Esophagus squamous epithelium (tissue), 4 donors: ENCODE measurements at regions not wholly inside any gene's neighbourhood (a gene's known extent, or its start where the extent isn't known, plus 50 kb on each side); places are given as distances from the start of the nearest gene placed in this dataset.

Source experiments
- POLR2A ChIP-seq, 4 donors: fragments of 450-650 bp; IDR thresholded peaks; one replicate each; pipeline ENCODE4 v1.6.1; 2017; ENCODE audit warnings: antibody characterized with exemption in 4 of 4, mild to moderate bottlenecking in 4 of 4, moderate library complexity in 3 of 4
- TF ChIP-seq, protein P1 (sequence below), 6 experiments: fragments of 450-650 bp in 4 of 6; fragments of 200-600 bp in 2 of 6; sonication (generic) in 2 of 6; IDR thresholded peaks; one replicate each; pipeline ENCODE4 v1.5.1; 2016 to 2019; ENCODE audit warnings: antibody characterized with exemption in 6 of 6, mild to moderate bottlenecking in 4 of 6, moderate library complexity in 4 of 6

GRCh38 chr6:93962566-93962965 lies 543.2 kb upstream of the EPHA7 start:
- TF ChIP-seq POLR2A (IDR thresholded peaks at IDR 0.05) = no peak
- TF ChIP-seq, protein P1, sequence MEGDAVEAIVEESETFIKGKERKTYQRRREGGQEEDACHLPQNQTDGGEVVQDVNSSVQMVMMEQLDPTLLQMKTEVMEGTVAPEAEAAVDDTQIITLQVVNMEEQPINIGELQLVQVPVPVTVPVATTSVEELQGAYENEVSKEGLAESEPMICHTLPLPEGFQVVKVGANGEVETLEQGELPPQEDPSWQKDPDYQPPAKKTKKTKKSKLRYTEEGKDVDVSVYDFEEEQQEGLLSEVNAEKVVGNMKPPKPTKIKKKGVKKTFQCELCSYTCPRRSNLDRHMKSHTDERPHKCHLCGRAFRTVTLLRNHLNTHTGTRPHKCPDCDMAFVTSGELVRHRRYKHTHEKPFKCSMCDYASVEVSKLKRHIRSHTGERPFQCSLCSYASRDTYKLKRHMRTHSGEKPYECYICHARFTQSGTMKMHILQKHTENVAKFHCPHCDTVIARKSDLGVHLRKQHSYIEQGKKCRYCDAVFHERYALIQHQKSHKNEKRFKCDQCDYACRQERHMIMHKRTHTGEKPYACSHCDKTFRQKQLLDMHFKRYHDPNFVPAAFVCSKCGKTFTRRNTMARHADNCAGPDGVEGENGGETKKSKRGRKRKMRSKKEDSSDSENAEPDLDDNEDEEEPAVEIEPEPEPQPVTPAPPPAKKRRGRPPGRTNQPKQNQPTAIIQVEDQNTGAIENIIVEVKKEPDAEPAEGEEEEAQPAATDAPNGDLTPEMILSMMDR (IDR thresholded peaks at IDR 0.05) = no peak
